SK-N-SH (cell line): ENCODE measurements at regions not wholly inside any gene's neighbourhood (a gene's known extent, or its start where the extent isn't known, plus 50 kb on each side); places are given as distances from the start of the nearest gene placed in this dataset.

Source experiments
- EP300 ChIP-seq, 2 experiments: IDR thresholded peaks; 2 replicates each; pipeline versions ENCODE4 v1.4.0 to v1.6.1; 2012; ENCODE audit warnings: borderline replicate concordance in 1 of 2, low read depth in 1 of 2, low read length in 1 of 2
- GATA2 ChIP-seq: sonication (generic); formaldehyde crosslinking; IDR thresholded peaks from 2 replicates; pipeline ENCODE4 v1.5.0; 2020; ENCODE audit warnings: mild to moderate bottlenecking, missing genetic modification reagents
- JUND ChIP-seq: IDR thresholded peaks from 2 replicates; pipeline ENCODE4 v1.4.0; 2012
- MXI1 ChIP-seq: IDR thresholded peaks from 2 replicates; pipeline ENCODE4 v1.6.1; 2012; ENCODE audit warnings: mild to moderate bottlenecking, low read depth, low read length, improper control_type of control experiment
- SIN3A ChIP-seq: IDR thresholded peaks from 2 replicates; pipeline ENCODE4 v1.6.1; 2012; ENCODE audit warnings: low read depth, mild to moderate bottlenecking, low read length, moderate library complexity, borderline replicate concordance
- TAF1 ChIP-seq: IDR thresholded peaks from 2 replicates; pipeline ENCODE4 v1.6.1; 2012; ENCODE audit warnings: low read depth, mild to moderate bottlenecking, low read length, moderate library complexity, borderline replicate concordance
- TEAD4 ChIP-seq: IDR thresholded peaks from 2 replicates; pipeline ENCODE4 v1.4.0; 2012; ENCODE audit warnings: mild to moderate bottlenecking, borderline replicate concordance; ENCODE audit not compliant: insufficient read depth
- TF ChIP-seq, protein P1 (sequence below): fragments of 200-600 bp; sonication (generic); IDR thresholded peaks from 2 replicates; pipeline ENCODE4 v1.6.1; 2017; ENCODE audit warnings: antibody characterized with exemption, mild to moderate bottlenecking, moderate library complexity
- TF ChIP-seq, protein P2 (sequence below): IDR thresholded peaks from 2 replicates; pipeline ENCODE4 v1.4.0; 2012; ENCODE audit warnings: low read depth
- TF ChIP-seq, protein P3 (sequence below): IDR thresholded peaks from 2 replicates; pipeline ENCODE4 v1.4.0; 2012; ENCODE audit warnings: low read depth, borderline replicate concordance
- TF ChIP-seq, protein P4 (sequence below): fragments of 150-350 bp; IDR thresholded peaks from 2 replicates; pipeline ENCODE4 v1.6.1; 2017; ENCODE audit warnings: antibody characterized with exemption, low read length, low read depth, borderline replicate concordance
- TF ChIP-seq, protein P5 (sequence below): IDR thresholded peaks from 2 replicates; pipeline ENCODE4 v1.6.1; 2012; ENCODE audit warnings: mild to moderate bottlenecking, low read depth, low read length, moderate library complexity

DNA sequence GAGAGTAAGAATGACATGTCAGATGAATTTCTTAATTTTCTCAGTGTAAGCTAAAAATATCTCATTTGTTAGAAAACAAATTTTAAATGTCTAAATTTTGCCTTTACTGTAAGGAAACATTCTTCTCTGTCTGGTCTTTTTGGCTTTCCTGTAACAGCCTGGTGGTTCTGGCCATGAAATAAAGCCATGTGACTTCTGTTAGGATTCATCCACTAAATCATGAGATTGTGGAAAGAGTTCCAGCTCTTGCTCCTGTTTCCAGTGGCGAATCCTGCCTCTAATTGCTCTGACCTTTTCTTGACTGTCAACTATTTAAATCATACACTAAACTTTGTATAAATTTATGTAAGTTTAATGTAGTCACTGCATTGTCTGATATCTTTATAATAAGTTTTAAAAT is 398.5 kb upstream of the AKR1E2 start:
- TF ChIP-seq GATA2 (CRISPR knock-in tag) (no peak), SIN3A (no peak), EP300 (IDR thresholded peaks at IDR 0.05; ENCODE audit: borderline replicate concordance in 1 of 2, low read depth in 1 of 2, low read length in 1 of 2) (no peak), TAF1 (no peak), MXI1 (no peak), JUND (no peak), TEAD4 (no peak)
- TF ChIP-seq, protein P1, sequence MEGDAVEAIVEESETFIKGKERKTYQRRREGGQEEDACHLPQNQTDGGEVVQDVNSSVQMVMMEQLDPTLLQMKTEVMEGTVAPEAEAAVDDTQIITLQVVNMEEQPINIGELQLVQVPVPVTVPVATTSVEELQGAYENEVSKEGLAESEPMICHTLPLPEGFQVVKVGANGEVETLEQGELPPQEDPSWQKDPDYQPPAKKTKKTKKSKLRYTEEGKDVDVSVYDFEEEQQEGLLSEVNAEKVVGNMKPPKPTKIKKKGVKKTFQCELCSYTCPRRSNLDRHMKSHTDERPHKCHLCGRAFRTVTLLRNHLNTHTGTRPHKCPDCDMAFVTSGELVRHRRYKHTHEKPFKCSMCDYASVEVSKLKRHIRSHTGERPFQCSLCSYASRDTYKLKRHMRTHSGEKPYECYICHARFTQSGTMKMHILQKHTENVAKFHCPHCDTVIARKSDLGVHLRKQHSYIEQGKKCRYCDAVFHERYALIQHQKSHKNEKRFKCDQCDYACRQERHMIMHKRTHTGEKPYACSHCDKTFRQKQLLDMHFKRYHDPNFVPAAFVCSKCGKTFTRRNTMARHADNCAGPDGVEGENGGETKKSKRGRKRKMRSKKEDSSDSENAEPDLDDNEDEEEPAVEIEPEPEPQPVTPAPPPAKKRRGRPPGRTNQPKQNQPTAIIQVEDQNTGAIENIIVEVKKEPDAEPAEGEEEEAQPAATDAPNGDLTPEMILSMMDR = no peak
- TF ChIP-seq, protein P2, sequence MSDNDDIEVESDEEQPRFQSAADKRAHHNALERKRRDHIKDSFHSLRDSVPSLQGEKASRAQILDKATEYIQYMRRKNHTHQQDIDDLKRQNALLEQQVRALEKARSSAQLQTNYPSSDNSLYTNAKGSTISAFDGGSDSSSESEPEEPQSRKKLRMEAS = no peak
- TF ChIP-seq, protein P3, sequence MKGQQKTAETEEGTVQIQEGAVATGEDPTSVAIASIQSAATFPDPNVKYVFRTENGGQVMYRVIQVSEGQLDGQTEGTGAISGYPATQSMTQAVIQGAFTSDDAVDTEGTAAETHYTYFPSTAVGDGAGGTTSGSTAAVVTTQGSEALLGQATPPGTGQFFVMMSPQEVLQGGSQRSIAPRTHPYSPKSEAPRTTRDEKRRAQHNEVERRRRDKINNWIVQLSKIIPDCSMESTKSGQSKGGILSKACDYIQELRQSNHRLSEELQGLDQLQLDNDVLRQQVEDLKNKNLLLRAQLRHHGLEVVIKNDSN = no peak
- TF ChIP-seq, protein P4, sequence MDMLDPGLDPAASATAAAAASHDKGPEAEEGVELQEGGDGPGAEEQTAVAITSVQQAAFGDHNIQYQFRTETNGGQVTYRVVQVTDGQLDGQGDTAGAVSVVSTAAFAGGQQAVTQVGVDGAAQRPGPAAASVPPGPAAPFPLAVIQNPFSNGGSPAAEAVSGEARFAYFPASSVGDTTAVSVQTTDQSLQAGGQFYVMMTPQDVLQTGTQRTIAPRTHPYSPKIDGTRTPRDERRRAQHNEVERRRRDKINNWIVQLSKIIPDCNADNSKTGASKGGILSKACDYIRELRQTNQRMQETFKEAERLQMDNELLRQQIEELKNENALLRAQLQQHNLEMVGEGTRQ = no peak
- TF ChIP-seq, protein P5, sequence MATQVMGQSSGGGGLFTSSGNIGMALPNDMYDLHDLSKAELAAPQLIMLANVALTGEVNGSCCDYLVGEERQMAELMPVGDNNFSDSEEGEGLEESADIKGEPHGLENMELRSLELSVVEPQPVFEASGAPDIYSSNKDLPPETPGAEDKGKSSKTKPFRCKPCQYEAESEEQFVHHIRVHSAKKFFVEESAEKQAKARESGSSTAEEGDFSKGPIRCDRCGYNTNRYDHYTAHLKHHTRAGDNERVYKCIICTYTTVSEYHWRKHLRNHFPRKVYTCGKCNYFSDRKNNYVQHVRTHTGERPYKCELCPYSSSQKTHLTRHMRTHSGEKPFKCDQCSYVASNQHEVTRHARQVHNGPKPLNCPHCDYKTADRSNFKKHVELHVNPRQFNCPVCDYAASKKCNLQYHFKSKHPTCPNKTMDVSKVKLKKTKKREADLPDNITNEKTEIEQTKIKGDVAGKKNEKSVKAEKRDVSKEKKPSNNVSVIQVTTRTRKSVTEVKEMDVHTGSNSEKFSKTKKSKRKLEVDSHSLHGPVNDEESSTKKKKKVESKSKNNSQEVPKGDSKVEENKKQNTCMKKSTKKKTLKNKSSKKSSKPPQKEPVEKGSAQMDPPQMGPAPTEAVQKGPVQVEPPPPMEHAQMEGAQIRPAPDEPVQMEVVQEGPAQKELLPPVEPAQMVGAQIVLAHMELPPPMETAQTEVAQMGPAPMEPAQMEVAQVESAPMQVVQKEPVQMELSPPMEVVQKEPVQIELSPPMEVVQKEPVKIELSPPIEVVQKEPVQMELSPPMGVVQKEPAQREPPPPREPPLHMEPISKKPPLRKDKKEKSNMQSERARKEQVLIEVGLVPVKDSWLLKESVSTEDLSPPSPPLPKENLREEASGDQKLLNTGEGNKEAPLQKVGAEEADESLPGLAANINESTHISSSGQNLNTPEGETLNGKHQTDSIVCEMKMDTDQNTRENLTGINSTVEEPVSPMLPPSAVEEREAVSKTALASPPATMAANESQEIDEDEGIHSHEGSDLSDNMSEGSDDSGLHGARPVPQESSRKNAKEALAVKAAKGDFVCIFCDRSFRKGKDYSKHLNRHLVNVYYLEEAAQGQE = no peak
